Mesendoderm (in vitro differentiated cells): ENCODE measurements at regions not wholly inside any gene's neighbourhood (a gene's known extent, or its start where the extent isn't known, plus 50 kb on each side); places are given as distances from the start of the nearest gene placed in this dataset.

Experiments
- DNase-seq: peaks from one replicate; pipeline ENCODE4 v3.0.0; 2013
- H2AK5ac ChIP-seq: 2 replicates; pipeline ENCODE4 v1.6.1; 2013; ENCODE audit warnings: low read length, inconsistent platforms
- H2BK120ac ChIP-seq: 2 replicates; pipeline ENCODE4 v1.6.1; 2013; ENCODE audit warnings: low read depth, mild to moderate bottlenecking, low read length, moderate library complexity, mixed read lengths
- H2BK15ac ChIP-seq: replicated peaks from 2 replicates; pipeline ENCODE4 v1.6.1; 2013; ENCODE audit warnings: low read depth, mild to moderate bottlenecking, moderate library complexity
- H2BK5ac ChIP-seq: 2 replicates; pipeline ENCODE4 v1.6.1; 2013; ENCODE audit warnings: low read length, inconsistent platforms
- H3K18ac ChIP-seq: 2 replicates; pipeline ENCODE4 v1.6.1; 2013; ENCODE audit warnings: mild to moderate bottlenecking, low read length, mixed read lengths
- H3K23ac ChIP-seq: one replicate; pipeline ENCODE4 v1.6.1; 2013; ENCODE audit warnings: low read length
- H3K27ac ChIP-seq: 2 replicates; pipeline ENCODE4 v1.5.1; 2013; ENCODE audit warnings: low read depth, mild to moderate bottlenecking, inconsistent platforms, low read length, moderate library complexity
- H3K27me3 ChIP-seq: 2 replicates; pipeline ENCODE4 v1.6.1; 2013; ENCODE audit warnings: low read length, control low read depth, mild to moderate bottlenecking, inconsistent platforms; ENCODE audit not compliant: insufficient read depth, poor library complexity
- H3K36me3 ChIP-seq: 2 replicates; pipeline ENCODE4 v1.6.1; 2013; ENCODE audit warnings: low read length, inconsistent platforms; ENCODE audit not compliant: control insufficient read depth, insufficient read depth
- H3K4ac ChIP-seq: one replicate; pipeline ENCODE4 v1.6.1; 2013; ENCODE audit warnings: low read depth, mild to moderate bottlenecking, low read length, moderate library complexity
- H3K4me1 ChIP-seq: 2 replicates; pipeline ENCODE4 v1.6.1; 2013; ENCODE audit warnings: low read depth, low read length, inconsistent platforms; ENCODE audit not compliant: control insufficient read depth
- H3K4me2 ChIP-seq: 2 replicates; pipeline ENCODE4 v1.6.1; 2013; ENCODE audit warnings: low read length
- H3K4me3 ChIP-seq: 2 replicates; pipeline ENCODE4 v1.5.1; 2013; ENCODE audit warnings: mild to moderate bottlenecking, low read length
- H3K56ac ChIP-seq: one replicate; pipeline ENCODE4 v1.6.1; 2013; ENCODE audit warnings: low read length
- H3K79me1 ChIP-seq: 2 replicates; pipeline ENCODE4 v1.6.1; 2013; ENCODE audit warnings: low read length, inconsistent platforms
- H3K79me2 ChIP-seq: 2 replicates; pipeline ENCODE4 v1.6.1; 2013; ENCODE audit warnings: mild to moderate bottlenecking, low read length; ENCODE audit not compliant: control insufficient read depth, insufficient read depth
- H3K9ac ChIP-seq: 2 replicates; pipeline ENCODE4 v1.6.1; 2013; ENCODE audit warnings: low read length, inconsistent platforms
- H4K5ac ChIP-seq: one replicate; pipeline ENCODE4 v1.6.1; 2013; ENCODE audit warnings: low read length
- H4K8ac ChIP-seq: one replicate; pipeline ENCODE4 v1.6.1; 2013; ENCODE audit warnings: low read depth, mild to moderate bottlenecking, control low read depth, low read length, moderate library complexity
- WGBS: extraction: QIAGEN DNeasy Blood & Tissue Kit; methylation state at CpG from one replicate; pipeline ENCODE4 v1.1.7; 2013; ENCODE audit warnings: low lambda C conversion rate, missing lambda C conversion rate; ENCODE audit not compliant: insufficient coverage; ENCODE audit errors: extremely low coverage; 5-methylcytosine and 5-hydroxymethylcytosine counted together

GRCh38 chr12:76152181-76152807 is 67.8 kb upstream of the NAP1L1 start:
- WGBS, result no CpG with 5 or more reads among the region's 4 CpGs

GRCh38 chr12:76144245-76144549 is 59.7 kb upstream of the NAP1L1 start:
- H2BK120ac ChIP-seq, result no peak overlapping the region
- no peak overlapping the region for H3K18ac ChIP-seq
- no peak overlapping the region for H3K4me3 ChIP-seq
- H4K8ac ChIP-seq, result no peak overlapping the region
- no CpG with 5 or more reads among the region's 1 CpG for WGBS
- no peak overlapping the region for H3K4ac ChIP-seq
- no peak overlapping the region for H2AK5ac ChIP-seq
- H3K27me3 ChIP-seq, result peaks cover 2% of the 10 kb centered on the region
- no peak overlapping the region for H2BK5ac ChIP-seq
- no peaks in the 10 kb centered on the region for H3K4me1 ChIP-seq
- H3K36me3 ChIP-seq, result no peaks in the 10 kb centered on the region
- no peak overlapping the region for H4K5ac ChIP-seq
- DNase-seq, result no peak
- no peak overlapping the region for H3K23ac ChIP-seq
- H2BK15ac ChIP-seq, result no peak overlapping the region
- H3K56ac ChIP-seq, result no peak overlapping the region
- no peaks in the 10 kb centered on the region for H3K79me2 ChIP-seq
- no peaks in the 10 kb centered on the region for H3K79me1 ChIP-seq
- no peak overlapping the region for H3K27ac ChIP-seq
- H3K4me2 ChIP-seq, result no peak overlapping the region
- H3K9ac ChIP-seq, result no peak overlapping the region

More at GRCh38 chr12:76152181-76152807, 67.8 kb upstream of the NAP1L1 start:
- no peak overlapping the region for H2BK120ac ChIP-seq
- no peaks in the 10 kb centered on the region for H3K79me1 ChIP-seq
- H3K4me2 ChIP-seq, result no peak overlapping the region
- no peak overlapping the region for H3K56ac ChIP-seq
- no peak overlapping the region for H3K4ac ChIP-seq
- H3K18ac ChIP-seq, result no peak overlapping the region
- no peak overlapping the region for H2AK5ac ChIP-seq
- H3K79me2 ChIP-seq, result no peaks in the 10 kb centered on the region
- H2BK5ac ChIP-seq, result no peak overlapping the region
- H3K4me3 ChIP-seq, result no peak overlapping the region
- DNase-seq, result no peak
- no peak overlapping the region for H3K9ac ChIP-seq
- no peak overlapping the region for H4K5ac ChIP-seq
- no peak overlapping the region for H3K23ac ChIP-seq
- H3K36me3 ChIP-seq, result no peaks in the 10 kb centered on the region
- H2BK15ac ChIP-seq, result no peak overlapping the region
- H4K8ac ChIP-seq, result no peak overlapping the region
- no peaks in the 10 kb centered on the region for H3K27me3 ChIP-seq
- H3K27ac ChIP-seq, result no peak overlapping the region
- no peaks in the 10 kb centered on the region for H3K4me1 ChIP-seq

GRCh38 chr12:76143343-76144244 is 59.1 kb upstream of the NAP1L1 start:
- no peak overlapping the region for H3K4me2 ChIP-seq
- no peak overlapping the region for H3K4ac ChIP-seq

DNA sequence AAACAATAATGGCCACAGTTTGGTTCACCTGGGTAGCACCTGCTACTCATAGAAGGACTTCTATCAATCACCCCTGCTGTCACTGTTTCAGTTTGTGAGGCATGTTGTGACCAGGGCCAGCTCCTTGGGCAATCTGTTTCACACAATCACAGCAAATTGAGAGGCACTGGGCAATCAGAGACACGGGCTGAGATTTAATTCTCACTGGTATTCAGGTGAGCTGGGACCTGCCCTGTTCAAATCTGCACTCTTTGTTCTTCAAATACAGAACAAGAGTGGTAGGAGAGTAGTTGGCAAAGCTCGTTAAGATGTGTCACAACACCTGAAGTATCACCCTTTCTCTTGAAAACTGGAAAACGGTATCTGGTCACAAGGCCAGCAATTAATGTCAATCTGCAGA is 57.8 kb upstream of the NAP1L1 start:
- Histone ChIP-seq H3K4me3 (no peak overlapping the region), H3K18ac (no peak overlapping the region), H3K79me1 (no peaks in the 10 kb centered on the region), H4K8ac (no peak overlapping the region), H2BK15ac (no peak overlapping the region), H4K5ac (no peak overlapping the region), H2BK120ac (no peak overlapping the region), H3K23ac (no peak overlapping the region), H3K4ac (no peak overlapping the region), H2BK5ac (no peak overlapping the region), H3K56ac (no peak overlapping the region), H3K27ac (no peak overlapping the region), H2AK5ac (no peak overlapping the region), H3K4me1 (no peaks in the 10 kb centered on the region), H3K4me2 (no peak overlapping the region), H3K36me3 (no peaks in the 10 kb centered on the region), H3K9ac (no peak overlapping the region), H3K79me2 (no peaks in the 10 kb centered on the region), H3K27me3 (peaks cover 2% of the 10 kb centered on the region)
- DNase-seq, result no peak
- WGBS, result no CpG with 5 or more reads among the region's 3 CpGs

More at GRCh38 chr12:76143343-76144244, 59.1 kb upstream of the NAP1L1 start:
- no peak overlapping the region for H3K9ac ChIP-seq
- no peaks in the 10 kb centered on the region for H3K4me1 ChIP-seq
- no peaks in the 10 kb centered on the region for H3K36me3 ChIP-seq
- no peak overlapping the region for H3K23ac ChIP-seq
- no peak for DNase-seq
- H2AK5ac ChIP-seq, result no peak overlapping the region
- no peak overlapping the region for H2BK15ac ChIP-seq
- H3K56ac ChIP-seq, result no peak overlapping the region
- no peak overlapping the region for H4K8ac ChIP-seq
- no peak overlapping the region for H3K4me3 ChIP-seq
- H3K27ac ChIP-seq, result no peak overlapping the region
- H2BK120ac ChIP-seq, result no peak overlapping the region
- H3K79me2 ChIP-seq, result no peaks in the 10 kb centered on the region
- no CpG with 5 or more reads among the region's 6 CpGs for WGBS
- H3K18ac ChIP-seq, result no peak overlapping the region
- H3K27me3 ChIP-seq, result peaks cover 2% of the 10 kb centered on the region
- H3K79me1 ChIP-seq, result no peaks in the 10 kb centered on the region
- no peak overlapping the region for H2BK5ac ChIP-seq
- H4K5ac ChIP-seq, result no peak overlapping the region

- H3K79me1 ChIP-seq, result no peaks in the 10 kb centered on the region
- H3K36me3 ChIP-seq, result no peaks in the 10 kb centered on the region
- H3K79me2 ChIP-seq, result no peaks in the 10 kb centered on the region
- no peak overlapping the region for H3K18ac ChIP-seq
- H3K4me2 ChIP-seq, result no peak overlapping the region
- H3K23ac ChIP-seq, result no peak overlapping the region
- H3K4me1 ChIP-seq, result no peaks in the 10 kb centered on the region
- H3K4me3 ChIP-seq, result no peak overlapping the region
- no CpG with 5 or more reads among the region's 2 CpGs for WGBS
- H2AK5ac ChIP-seq, result no peak overlapping the region
- H4K5ac ChIP-seq, result no peak overlapping the region
- no peak for DNase-seq
- H2BK5ac ChIP-seq, result no peak overlapping the region
- no peak overlapping the region for H3K56ac ChIP-seq
- H3K4ac ChIP-seq, result no peak overlapping the region
- no peak overlapping the region for H3K9ac ChIP-seq
- H2BK15ac ChIP-seq, result no peak overlapping the region
- H4K8ac ChIP-seq, result no peak overlapping the region
- H3K27me3 ChIP-seq, result peaks cover 2% of the 10 kb centered on the region
- no peak overlapping the region for H3K27ac ChIP-seq
- no peak overlapping the region for H2BK120ac ChIP-seq
Observed at GRCh38 chr12:76138656-76139055, 54.2 kb upstream of the NAP1L1 start.
